ENCODE measurements at regions not wholly inside any gene's neighbourhood (a gene's known extent, or its start where the extent isn't known, plus 50 kb on each side); places are given as distances from the start of the nearest gene placed in this dataset.
"Not testable (repeated sequence)": the region's sequence is repeated elsewhere in the genome, so short reads cannot be mapped to it uniquely, and the experiment has no call there.

DNA sequence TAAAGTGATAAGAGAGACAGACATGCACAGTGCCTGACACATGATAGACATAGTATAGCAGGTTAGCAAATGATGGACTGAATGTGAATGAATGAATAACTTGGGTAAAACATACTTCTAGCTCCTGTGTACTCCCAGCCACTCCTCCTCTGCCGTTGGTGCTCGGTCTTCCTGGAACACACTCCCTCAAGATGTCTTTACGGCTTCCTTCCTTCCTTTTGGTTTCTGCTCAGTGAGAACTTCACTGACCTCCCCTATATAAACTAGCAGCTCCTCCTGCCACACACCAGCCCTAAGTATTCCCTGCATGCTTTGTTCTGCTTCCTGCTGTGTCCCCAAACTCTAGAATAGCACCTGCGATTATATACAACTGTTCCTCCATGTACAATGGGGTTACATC is 50.2 kb downstream of the RAD54L2 start:
- H3K27me3 ChIP-seq, result no peaks in the 10 kb centered on the region
- no peak for DNase-seq
- H3K9me3 ChIP-seq, result no peaks in the 10 kb centered on the region
- no peak overlapping the region for H3K4me3 ChIP-seq
- no peaks in the 10 kb centered on the region; the same call in none of the 2 replicates for H3K36me3 ChIP-seq

DNA sequence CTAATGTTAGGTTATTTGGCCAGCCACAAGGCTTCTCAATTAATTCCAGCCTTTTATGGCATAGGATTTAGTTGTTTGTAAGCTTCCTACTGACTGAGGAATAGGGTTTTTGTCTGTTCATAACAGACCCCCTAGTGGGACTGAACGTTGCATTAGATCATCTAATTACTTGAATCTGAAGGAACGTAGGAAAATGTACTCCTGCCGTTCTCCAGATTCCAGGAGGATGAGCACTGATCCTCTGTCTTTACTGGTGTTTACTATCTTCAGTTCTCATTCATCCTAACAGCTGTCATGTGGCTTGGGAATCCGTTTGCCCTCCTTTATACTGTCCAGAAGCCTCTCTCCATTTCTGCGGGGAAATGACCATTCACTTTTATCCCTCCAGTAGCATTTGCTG is 52.7 kb downstream of the RAD54L2 start:
- no peak overlapping the region for H3K4me3 ChIP-seq
- peak; percentile 21 for DNase-seq
- no peaks in the 10 kb centered on the region for H3K27me3 ChIP-seq
- H3K36me3 ChIP-seq, result no peaks in the 10 kb centered on the region; the same call in none of the 2 replicates
- no peaks in the 10 kb centered on the region for H3K9me3 ChIP-seq

DNA sequence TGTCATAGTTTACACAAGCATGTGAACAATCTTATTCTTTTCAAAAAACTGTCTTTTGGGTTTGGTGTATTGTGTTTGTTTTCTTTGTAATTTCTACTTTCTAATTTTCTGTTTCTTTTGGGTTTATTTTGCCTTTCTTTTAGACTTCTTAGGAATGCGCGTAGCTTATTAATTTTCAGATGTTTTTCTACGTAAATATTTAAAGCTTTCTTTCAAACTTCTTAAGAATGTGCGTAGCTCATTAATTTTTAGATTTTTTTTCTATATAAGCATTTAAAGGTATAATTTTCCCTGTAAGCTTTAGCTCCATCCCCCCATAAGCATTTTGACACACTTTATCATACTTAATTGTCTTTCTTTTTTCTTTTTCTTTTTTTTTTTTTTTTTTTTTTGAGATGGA is 55.2 kb downstream of the RAD54L2 start:
- H3K4me3 ChIP-seq, result no peak overlapping the region
- no peak for DNase-seq

DNA sequence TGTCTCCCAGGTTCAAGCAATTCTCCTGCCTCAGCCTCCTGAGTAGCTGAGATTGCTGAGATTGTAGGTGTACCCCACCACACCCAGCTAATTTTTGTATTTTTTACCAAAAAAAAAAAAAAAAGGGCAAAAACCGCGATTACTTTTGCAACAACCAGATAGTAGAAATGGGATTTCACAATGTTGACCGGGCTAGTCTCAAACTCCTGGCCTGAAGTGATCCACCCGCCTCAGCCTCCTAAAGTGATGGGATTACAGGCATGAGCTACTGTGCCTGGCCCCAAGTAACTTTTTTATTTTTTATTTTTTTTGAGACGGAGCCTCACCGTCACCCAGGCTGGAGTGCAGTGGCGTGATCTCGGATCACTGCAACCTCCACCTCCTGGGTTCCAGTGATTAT is 61.1 kb downstream of the RAD54L2 start:
- not testable (repeated sequence) for H3K4me3 ChIP-seq, H3K9me3 ChIP-seq, DNase-seq, H3K36me3 ChIP-seq, H3K27me3 ChIP-seq

More for the DNA sequence above, 55.2 kb downstream of the RAD54L2 start:
- Histone ChIP-seq H3K27me3 (no peaks in the 10 kb centered on the region), H3K36me3 (no peaks in the 10 kb centered on the region; the same call in none of the 2 replicates), H3K9me3 (no peaks in the 10 kb centered on the region)

DNA sequence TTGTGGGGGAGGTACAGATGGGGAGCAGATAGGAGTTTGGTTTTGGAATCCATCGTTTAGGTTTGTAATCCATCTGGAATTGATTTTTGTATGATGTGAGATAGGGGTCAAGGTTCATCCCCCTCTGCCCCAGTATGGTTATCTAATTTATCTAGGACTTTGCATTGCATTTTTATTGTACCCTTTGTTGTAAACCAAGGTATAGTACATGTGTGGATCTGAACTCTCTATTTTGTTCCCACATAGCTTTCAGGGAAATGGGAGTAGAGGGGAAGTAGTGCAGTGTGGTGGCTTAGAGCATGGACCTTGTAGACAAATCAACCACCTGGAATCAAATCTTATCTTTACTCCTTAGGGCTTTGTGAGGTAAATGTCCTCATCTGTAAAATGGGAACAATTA is 65.7 kb downstream of the RAD54L2 start:
- DNase-seq, result no peak
- Histone ChIP-seq H3K36me3 (no peaks in the 10 kb centered on the region), H3K27me3 (no peaks in the 10 kb centered on the region), H3K9me3 (no peaks in the 10 kb centered on the region), H3K4me3 (no peak overlapping the region)

DNA sequence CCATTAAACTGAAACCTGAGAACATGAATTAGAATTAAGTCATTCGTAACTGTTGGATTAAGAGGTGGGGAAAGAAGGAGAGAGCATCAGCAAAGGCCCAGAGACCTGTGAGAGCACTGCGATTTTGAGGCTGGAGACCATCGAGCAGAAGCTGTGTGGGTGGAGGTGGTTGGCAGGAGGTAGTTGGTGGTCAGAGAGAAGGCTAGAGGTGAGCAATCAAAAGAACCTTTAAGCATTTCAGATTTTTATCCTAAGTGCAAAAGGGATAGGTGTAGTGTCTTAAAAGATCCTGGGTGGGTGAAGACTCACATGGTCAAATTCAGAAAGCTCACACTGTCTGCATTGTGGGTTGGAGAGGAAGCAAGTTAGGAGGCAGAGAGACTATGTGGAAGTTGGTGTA is 65.1 kb upstream of the TEX264 start:
- Histone ChIP-seq H3K9me3 (no peaks in the 10 kb centered on the region), H3K4me3 (no peak overlapping the region), H3K27me3 (no peaks in the 10 kb centered on the region), H3K36me3 (no peaks in the 10 kb centered on the region)
- no peak for DNase-seq

DNA sequence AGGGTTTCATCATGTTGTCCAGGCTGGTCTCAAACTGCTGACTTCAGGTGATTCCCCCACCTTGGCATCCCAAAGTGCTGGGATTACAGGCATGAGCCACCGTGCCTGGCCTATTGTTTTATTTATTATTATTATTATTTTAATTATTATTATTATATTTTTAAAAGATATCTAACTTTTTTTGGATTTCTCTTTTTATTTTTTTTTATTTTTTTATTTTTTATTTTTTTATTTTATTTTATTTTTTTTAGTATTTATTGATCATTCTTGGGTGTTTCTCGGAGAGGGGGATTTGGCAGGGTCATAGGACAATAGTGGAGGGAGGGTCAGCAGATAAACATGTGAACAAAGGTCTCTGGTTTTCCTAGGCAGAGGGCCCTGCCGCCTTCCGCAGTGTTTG is 64.2 kb upstream of the TEX264 start:
- not testable (repeated sequence) for H3K36me3 ChIP-seq, H3K27me3 ChIP-seq, H3K4me3 ChIP-seq, H3K9me3 ChIP-seq, DNase-seq

DNA sequence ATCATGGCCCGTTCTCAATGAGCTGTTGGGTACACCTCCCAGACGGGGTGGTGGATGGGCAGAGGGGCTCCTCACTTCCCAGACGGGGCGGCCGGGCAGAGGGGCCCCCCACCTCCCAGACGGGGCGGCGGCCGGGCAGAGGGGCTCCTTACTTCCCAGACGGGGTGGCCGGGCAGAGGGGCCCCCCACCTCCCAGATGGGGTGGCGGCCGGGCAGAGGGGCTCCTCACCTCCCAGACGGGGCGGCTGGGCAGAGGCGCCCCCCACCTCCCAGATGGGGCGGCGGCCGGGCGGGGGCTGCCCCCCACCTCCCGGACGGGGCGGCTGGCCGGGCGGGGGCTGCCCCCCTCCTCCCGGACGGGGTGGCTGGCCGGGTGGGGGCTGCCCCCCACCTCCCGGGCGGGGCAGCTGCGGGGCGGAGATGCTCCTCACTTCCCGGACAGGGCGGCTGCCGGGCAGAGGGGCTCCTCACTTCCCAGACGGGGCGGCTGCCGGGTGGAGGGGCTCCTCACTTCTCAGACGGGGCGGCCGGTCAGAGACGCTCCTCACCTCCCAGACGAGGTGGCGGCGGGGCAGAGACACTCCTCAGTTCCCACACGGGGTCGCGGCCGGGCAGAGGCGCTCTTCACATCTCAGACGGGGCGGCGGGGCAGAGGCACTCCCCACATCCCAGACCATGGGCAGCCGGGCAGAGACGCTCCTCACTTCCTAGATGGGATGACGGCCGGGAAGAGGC is 63.3 kb upstream of the TEX264 start:
- H3K36me3 ChIP-seq, H3K9me3 ChIP-seq, DNase-seq, H3K4me3 ChIP-seq, H3K27me3 ChIP-seq: not testable (repeated sequence)

DNA sequence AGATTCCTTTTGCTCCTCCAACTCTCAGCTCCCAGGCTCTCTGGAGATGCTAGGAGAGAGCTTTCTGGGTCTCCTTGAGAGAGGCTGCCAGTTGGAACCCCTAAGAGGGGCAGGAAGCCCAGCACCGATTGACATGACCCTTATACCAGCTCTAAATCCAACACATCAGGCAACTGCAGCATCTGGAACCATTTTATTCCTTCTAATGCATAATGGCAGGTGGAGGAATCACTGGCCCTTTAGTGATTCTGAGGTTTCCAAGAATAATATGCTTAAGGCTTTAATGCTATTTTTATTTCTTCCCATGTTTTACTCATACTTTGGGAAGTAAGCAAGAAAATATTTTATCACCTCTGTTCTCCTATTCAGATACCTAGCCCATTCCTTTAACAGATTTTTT is 60.3 kb upstream of the TEX264 start:
- no peak for DNase-seq
- no peak overlapping the region for H3K4me3 ChIP-seq
- H3K27me3 ChIP-seq, result no peaks in the 10 kb centered on the region
- no peaks in the 10 kb centered on the region for H3K36me3 ChIP-seq
- H3K9me3 ChIP-seq, result no peaks in the 10 kb centered on the region

DNA sequence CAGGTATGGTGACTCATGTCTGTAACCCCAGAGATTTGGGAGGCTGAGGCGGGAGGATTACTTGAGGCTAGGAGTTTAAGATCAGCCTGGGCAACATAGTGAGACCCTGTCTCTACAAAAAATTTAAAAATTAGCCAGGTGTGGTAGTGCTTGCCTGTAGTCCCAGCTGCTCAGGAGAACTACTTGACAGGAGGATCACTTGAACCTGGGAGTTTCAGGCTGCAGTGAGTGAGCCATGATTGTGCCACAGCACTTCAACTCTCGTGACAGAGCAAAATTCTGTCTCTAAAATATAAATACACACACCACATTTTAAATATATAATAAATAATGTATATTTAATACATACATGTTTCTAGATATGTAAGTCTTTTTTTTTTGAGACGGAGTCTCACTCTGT is 53.5 kb upstream of the TEX264 start:
- no peak for DNase-seq
- Histone ChIP-seq H3K27me3 (no peaks in the 10 kb centered on the region), H3K36me3 (no peaks in the 10 kb centered on the region), H3K9me3 (no peaks in the 10 kb centered on the region), H3K4me3 (no peak overlapping the region)

DNA sequence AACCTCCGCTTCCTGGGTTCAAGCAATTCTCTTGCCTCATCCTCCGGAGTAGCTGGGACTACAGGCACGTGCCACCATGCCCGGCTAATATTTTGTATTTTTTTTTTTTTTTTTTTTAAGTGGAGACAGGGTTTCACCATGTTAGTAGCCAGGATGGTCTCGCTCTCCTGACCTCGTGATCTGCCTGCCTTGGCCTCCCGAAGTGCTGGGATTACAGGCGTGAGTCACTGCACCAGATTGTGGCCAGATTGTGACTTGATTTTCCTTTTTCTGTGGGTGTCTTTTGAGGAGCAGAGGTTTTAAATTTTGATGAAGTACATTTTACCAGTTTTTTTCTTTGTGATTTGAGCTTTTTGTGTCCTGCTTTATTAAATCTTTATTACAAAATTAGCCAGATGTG is 53.0 kb upstream of the TEX264 start:
- not testable (repeated sequence) for H3K36me3 ChIP-seq, H3K4me3 ChIP-seq, H3K27me3 ChIP-seq, H3K9me3 ChIP-seq
- DNase-seq, result peak; percentile 30

DNA sequence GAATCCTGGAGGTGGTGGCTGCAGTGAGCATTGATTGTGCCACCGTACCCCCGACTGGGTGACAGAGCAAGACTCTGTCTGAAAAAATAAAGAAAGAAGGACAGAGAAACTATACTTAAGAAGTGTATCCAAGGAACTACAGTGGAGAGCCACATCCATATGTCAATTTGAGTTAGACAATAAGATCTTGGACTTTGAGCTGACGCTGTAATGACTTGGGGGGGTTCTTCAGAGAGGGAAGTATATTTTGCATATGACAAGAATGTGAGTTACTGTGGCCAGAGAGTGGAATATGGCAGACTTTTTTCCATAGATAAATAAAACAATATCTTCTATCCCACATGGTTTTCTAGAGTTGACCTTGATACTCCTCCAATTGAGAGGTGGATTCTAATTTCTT is 52.6 kb upstream of the TEX264 start:
- Histone ChIP-seq H3K9me3 (no peaks in the 10 kb centered on the region), H3K4me3 (no peak overlapping the region), H3K36me3 (no peaks in the 10 kb centered on the region), H3K27me3 (no peaks in the 10 kb centered on the region)
- no peak for DNase-seq

DNA sequence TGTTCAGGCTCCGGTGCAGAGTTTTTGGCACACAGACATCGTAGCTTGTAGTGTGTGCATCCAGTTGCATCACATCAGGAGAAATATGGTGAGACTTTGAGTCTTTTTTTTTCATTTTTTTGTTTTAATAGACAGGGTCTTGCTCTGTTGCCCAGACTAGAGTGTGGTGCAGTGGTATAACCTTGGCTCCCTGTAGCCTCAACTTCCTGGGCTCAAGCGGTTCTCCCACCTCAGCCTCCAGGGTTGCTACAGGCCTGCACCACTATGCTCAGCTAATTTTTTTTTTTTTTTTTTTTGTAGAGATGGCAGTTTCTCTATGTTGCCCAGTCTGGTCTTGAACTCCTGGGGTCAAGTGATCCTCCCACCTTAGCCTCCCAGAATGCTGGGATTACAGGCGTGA is 51.1 kb upstream of the TEX264 start:
- no peaks in the 10 kb centered on the region for H3K9me3 ChIP-seq
- no peaks in the 10 kb centered on the region for H3K36me3 ChIP-seq
- H3K27me3 ChIP-seq, result no peaks in the 10 kb centered on the region
- no peak for DNase-seq
- H3K4me3 ChIP-seq, result no peak overlapping the region

DNA sequence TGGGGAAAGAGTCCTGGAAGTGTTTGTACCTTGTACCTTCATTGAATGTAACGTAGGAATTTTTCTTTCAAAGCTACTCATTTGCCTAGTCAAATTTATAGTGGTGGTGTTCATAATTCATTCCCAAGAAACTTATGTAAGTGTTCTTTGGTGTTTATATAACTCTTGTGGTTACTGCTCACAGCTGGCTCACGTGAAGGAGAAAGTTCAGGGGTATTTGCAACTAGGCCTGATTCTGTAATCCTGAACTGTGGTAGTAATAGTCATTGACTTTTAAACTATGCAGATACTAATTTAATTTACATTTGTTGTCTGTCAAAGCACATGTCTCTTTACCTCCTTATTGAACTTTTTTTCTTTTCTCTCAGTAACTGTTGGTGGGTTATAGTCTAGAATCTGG is 50.5 kb upstream of the TEX264 start:
- no peak overlapping the region for H3K4me3 ChIP-seq
- no peak for DNase-seq
- H3K9me3 ChIP-seq, result no peaks in the 10 kb centered on the region
- no peaks in the 10 kb centered on the region for H3K36me3 ChIP-seq
- no peaks in the 10 kb centered on the region for H3K27me3 ChIP-seq

DNA sequence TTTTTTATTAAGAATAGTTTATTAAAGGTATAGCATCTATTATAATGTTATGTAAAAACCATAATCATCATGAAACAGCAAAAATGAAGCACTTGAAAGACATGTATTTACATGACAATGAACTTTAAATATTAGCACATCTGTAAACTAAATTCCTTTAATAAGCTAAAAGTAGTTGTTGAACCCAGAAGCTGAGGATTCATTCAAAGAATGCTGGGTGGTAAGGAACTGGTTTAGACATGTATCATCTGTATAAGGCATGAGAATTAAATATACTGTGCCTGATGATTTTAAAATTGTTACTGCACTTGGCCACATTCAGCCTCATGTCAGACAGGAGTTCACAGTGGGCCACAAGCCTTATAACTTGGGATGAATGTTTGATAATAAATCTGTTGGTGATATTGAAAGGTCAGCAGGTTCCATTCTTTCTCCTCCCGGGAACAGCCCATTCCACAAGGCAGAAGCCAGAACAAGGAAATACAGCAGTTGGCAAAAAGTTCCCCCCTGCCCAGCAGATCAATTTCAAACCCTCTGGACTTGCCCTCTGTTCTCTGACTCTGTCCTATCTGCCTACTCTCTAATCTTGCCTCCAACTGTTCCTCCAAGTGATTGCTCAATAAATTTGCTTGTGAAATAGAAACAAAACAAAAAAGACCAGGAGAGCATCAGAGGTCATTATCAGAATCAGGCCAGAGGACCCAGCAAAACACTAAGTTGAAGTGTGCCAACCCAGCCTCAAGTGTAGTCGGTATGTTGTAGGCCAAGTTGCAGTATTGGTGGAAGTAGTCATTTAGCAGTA is 49.8 kb upstream of the TEX264 start:
- H3K4me3 ChIP-seq, result no peak overlapping the region
- no peaks in the 10 kb centered on the region for H3K9me3 ChIP-seq
- no peaks in the 10 kb centered on the region for H3K36me3 ChIP-seq
- no peaks in the 10 kb centered on the region for H3K27me3 ChIP-seq
- no peak for DNase-seq
